GM12878 (cell line): ENCODE measurements at regions not wholly inside any gene's neighbourhood (a gene's known extent, or its start where the extent isn't known, plus 50 kb on each side); places are given as distances from the start of the nearest gene placed in this dataset.

Experiments used
- EZH2 ChIP-seq: IDR thresholded peaks from 2 replicates; pipeline ENCODE4 v1.6.1; 2012; ENCODE audit warnings: low read depth, mild to moderate bottlenecking, control low read depth, inconsistent platforms, low read length, borderline replicate concordance; ENCODE audit not compliant: control insufficient read depth
- FOXM1 ChIP-seq: IDR thresholded peaks from 2 replicates; pipeline ENCODE4 v1.6.1; 2012; ENCODE audit warnings: low read depth, mild to moderate bottlenecking, inconsistent platforms, low read length, moderate library complexity
- RCOR1 ChIP-seq: conservative IDR thresholded peaks from 2 replicates; pipeline ENCODE4 v1.6.1; 2012; ENCODE audit warnings: low read depth, low read length, improper control_type of control experiment
- YY1 ChIP-seq: IDR thresholded peaks from 2 replicates; pipeline ENCODE4 v1.6.1; 2011; ENCODE audit warnings: low read depth, mild to moderate bottlenecking, low read length
- ZNF274 ChIP-seq: IDR thresholded peaks from one replicate; pipeline ENCODE4 v1.8.0; 2011; ENCODE audit not compliant: insufficient read length, insufficient read depth
- TF ChIP-seq, protein P1 (sequence below), 3 experiments: IDR thresholded peaks in 2 of 3; conservative IDR thresholded peaks in 1 of 3; 2 replicates each; pipeline ENCODE4 v1.5.1; 2011; ENCODE audit warnings: low read depth in 3 of 3, low read length in 3 of 3, mild to moderate bottlenecking in 3 of 3, control low read depth in 2 of 3, moderate library complexity in 2 of 3, inconsistent platforms in 1 of 3, mixed read lengths in 1 of 3; ENCODE audit not compliant: control insufficient read depth in 2 of 3, insufficient read depth in 1 of 3; ENCODE audit errors: extremely low read depth in 1 of 3

DNA sequence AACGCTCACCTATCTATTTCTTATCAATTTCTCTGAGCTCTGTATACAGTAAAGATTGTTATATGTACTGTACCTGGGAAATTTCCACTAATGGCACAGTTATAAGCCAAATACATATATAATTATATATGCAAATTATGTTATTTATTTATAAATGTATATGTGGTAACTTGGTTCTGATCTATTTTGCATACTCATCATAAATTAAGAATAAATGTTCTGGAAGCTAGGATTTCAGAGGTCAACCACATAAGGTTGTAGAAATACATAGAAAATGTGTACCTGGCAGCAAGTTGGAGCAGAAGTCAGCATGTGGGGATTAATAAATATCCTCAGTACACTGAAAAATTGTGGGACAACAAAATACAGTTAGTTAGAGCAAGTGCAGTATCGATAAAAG is 353.7 kb upstream of the ZNF521 start:
- TF ChIP-seq RCOR1 (no peak), ZNF274 (no peak), FOXM1 (no peak), EZH2 (no peak), YY1 (no peak)
- TF ChIP-seq, protein P1, sequence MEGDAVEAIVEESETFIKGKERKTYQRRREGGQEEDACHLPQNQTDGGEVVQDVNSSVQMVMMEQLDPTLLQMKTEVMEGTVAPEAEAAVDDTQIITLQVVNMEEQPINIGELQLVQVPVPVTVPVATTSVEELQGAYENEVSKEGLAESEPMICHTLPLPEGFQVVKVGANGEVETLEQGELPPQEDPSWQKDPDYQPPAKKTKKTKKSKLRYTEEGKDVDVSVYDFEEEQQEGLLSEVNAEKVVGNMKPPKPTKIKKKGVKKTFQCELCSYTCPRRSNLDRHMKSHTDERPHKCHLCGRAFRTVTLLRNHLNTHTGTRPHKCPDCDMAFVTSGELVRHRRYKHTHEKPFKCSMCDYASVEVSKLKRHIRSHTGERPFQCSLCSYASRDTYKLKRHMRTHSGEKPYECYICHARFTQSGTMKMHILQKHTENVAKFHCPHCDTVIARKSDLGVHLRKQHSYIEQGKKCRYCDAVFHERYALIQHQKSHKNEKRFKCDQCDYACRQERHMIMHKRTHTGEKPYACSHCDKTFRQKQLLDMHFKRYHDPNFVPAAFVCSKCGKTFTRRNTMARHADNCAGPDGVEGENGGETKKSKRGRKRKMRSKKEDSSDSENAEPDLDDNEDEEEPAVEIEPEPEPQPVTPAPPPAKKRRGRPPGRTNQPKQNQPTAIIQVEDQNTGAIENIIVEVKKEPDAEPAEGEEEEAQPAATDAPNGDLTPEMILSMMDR (IDR thresholded peaks at IDR 0.05 in 2 of 3, conservative IDR thresholded peaks at IDR 0.05 in 1 of 3; ENCODE audit: control insufficient read depth in 2 of 3, extremely low read depth in 1 of 3, insufficient read depth in 1 of 3, low read depth in 3 of 3, low read length in 3 of 3) = no peak
